SK-N-SH (cell line): ENCODE measurements at regions not wholly inside any gene's neighbourhood (a gene's known extent, or its start where the extent isn't known, plus 50 kb on each side); places are given as distances from the start of the nearest gene placed in this dataset.

Source experiments
- CTCF ChIA-PET: fragments of 300-600, 350-600 bp; formaldehyde crosslinking; extraction: SDS; loops from one replicate; lab custom pipeline; 2021; lab: Yijun Ruan, JAX
- POLR2A ChIA-PET: fragments of 350-600 bp; sonication (Branson Sonifier 250); formaldehyde crosslinking; extraction: SDS; loops from one replicate; lab custom pipeline; 2020; ENCODE audit warnings: antibody characterized with exemption, inconsistent platforms; lab: Yijun Ruan, JAX
- DNase-seq: peaks from one replicate; pipeline ENCODE4 v3.0.0; 2012
- H2AFZ ChIP-seq: fragments of 200-600 bp; sonication (generic); 2 replicates; pipeline ENCODE4 v1.8.1; 2016; ENCODE audit warnings: antibody characterized with exemption, mild to moderate bottlenecking, low read depth
- H3F3A ChIP-seq: fragments of 200-600 bp; sonication (generic); replicated peaks from 2 replicates; pipeline ENCODE3; 2016; ENCODE audit warnings: antibody characterized with exemption, mild to moderate bottlenecking; ENCODE audit not compliant: insufficient read depth
- H3K27ac ChIP-seq, 2 experiments: fragments of 200-500 bp in 1 of 2; fragments of 200-600 bp in 1 of 2; sonication (Bioruptor generic) in 1 of 2; sonication (generic), shearing (Covaris generic) in 1 of 2; 2 replicates each; pipeline versions ENCODE4 v1.5.1 to v1.6.1; 2014 to 2016; ENCODE audit warnings: low read depth in 2 of 2, inconsistent platforms in 1 of 2, low read length in 1 of 2, mild to moderate bottlenecking in 1 of 2, mixed read lengths in 1 of 2
- H3K27me3 ChIP-seq: fragments of 200-600 bp; sonication (generic), shearing (Covaris generic); 2 replicates; pipeline ENCODE4 v1.6.1; 2016; ENCODE audit warnings: mixed run types; ENCODE audit not compliant: insufficient read depth
- H3K36me3 ChIP-seq, 2 experiments: fragments of 200-500 bp in 1 of 2; fragments of 200-600 bp in 1 of 2; sonication (Bioruptor generic) in 1 of 2; sonication (generic) in 1 of 2; replicated peaks in 1 of 2; 2 replicates each; pipeline versions ENCODE3 to v1.5.1; 2014 to 2016; ENCODE audit warnings: low read length in 1 of 2, mild to moderate bottlenecking in 1 of 2; ENCODE audit not compliant: insufficient read depth in 2 of 2, control insufficient read depth in 1 of 2
- H3K4me1 ChIP-seq, 2 experiments: fragments of 200-500 bp in 1 of 2; fragments of 200-600 bp in 1 of 2; sonication (Bioruptor generic) in 1 of 2; sonication (generic), shearing (Covaris generic) in 1 of 2; 2 replicates each; pipeline versions ENCODE4 v1.5.1 to v1.6.1; 2014 to 2016; ENCODE audit warnings: low read depth in 1 of 2, low read length in 1 of 2, mixed run types in 1 of 2; ENCODE audit not compliant: insufficient read depth in 2 of 2, control insufficient read depth in 1 of 2
- H3K4me2 ChIP-seq: fragments of 200-600 bp; sonication (generic), shearing (Covaris generic); 2 replicates; pipeline ENCODE4 v1.6.1; 2017; ENCODE audit warnings: mixed run types
- H3K4me3 ChIP-seq, 2 experiments: fragments of 200-500 bp in 1 of 2; fragments of 200-600 bp in 1 of 2; sonication (Bioruptor generic) in 1 of 2; sonication (generic), shearing (Covaris generic) in 1 of 2; 2 replicates each; pipeline versions ENCODE4 v1.5.1 to v1.8.1; 2014 to 2016; ENCODE audit warnings: low read depth in 2 of 2, inconsistent platforms in 1 of 2, low read length in 1 of 2, mild to moderate bottlenecking in 1 of 2, mixed read lengths in 1 of 2, moderate library complexity in 1 of 2
- H3K79me2 ChIP-seq: fragments of 200-600 bp; sonication (generic); 2 replicates; pipeline ENCODE4 v1.8.1; 2017; ENCODE audit warnings: mild to moderate bottlenecking; ENCODE audit not compliant: insufficient read depth
- H3K9ac ChIP-seq: fragments of 200-600 bp; sonication (generic); 2 replicates; pipeline ENCODE4 v1.6.1; 2017; ENCODE audit warnings: mixed run types
- H3K9me2 ChIP-seq: fragments of 200-600 bp; sonication (generic); 2 replicates; pipeline ENCODE4 v1.6.1; 2017; ENCODE audit warnings: mixed run types
- H3K9me3 ChIP-seq: fragments of 200-600 bp; sonication (generic); 2 replicates; pipeline ENCODE4 v1.6.1; 2017; ENCODE audit warnings: mixed run types, mild to moderate bottlenecking, moderate library complexity
- H4K20me1 ChIP-seq: fragments of 200-600 bp; sonication (generic); 2 replicates; pipeline ENCODE4 v1.6.1; 2017; ENCODE audit warnings: mild to moderate bottlenecking, mixed run types; ENCODE audit not compliant: insufficient read depth
- FOSL2 ChIP-seq: IDR thresholded peaks from 2 replicates; pipeline ENCODE4 v1.4.0; 2012; ENCODE audit warnings: low read depth, mild to moderate bottlenecking, moderate library complexity, borderline replicate concordance
- FOXJ3 ChIP-seq: sonication (generic); formaldehyde crosslinking; IDR thresholded peaks from 2 replicates; pipeline ENCODE4 v1.5.1; 2020; ENCODE audit warnings: mild to moderate bottlenecking, missing genetic modification reagents
- FOXM1 ChIP-seq: IDR thresholded peaks from 2 replicates; pipeline ENCODE4 v1.4.0; 2012; ENCODE audit warnings: low read depth, mild to moderate bottlenecking
- MEF2A ChIP-seq: IDR thresholded peaks from 2 replicates; pipeline ENCODE4 v1.4.0; 2012; ENCODE audit warnings: low read depth, borderline replicate concordance
- POLR2AphosphoS5 ChIP-seq: IDR thresholded peaks from 2 replicates; pipeline ENCODE4 v1.6.1; 2012; ENCODE audit warnings: low read depth, low read length
- RAD21 ChIP-seq: IDR thresholded peaks from 2 replicates; pipeline ENCODE4 v1.6.1; 2012; ENCODE audit warnings: mild to moderate bottlenecking, low read length
- RCOR1 ChIP-seq: fragments of 150-350 bp; IDR thresholded peaks from 2 replicates; pipeline ENCODE4 v1.6.1; 2017; ENCODE audit warnings: antibody characterized with exemption, low read length
- RXRA ChIP-seq: IDR thresholded peaks from 2 replicates; pipeline ENCODE4 v1.4.0; 2012; ENCODE audit warnings: low read depth, mild to moderate bottlenecking, borderline replicate concordance
- SIN3A ChIP-seq: IDR thresholded peaks from 2 replicates; pipeline ENCODE4 v1.6.1; 2012; ENCODE audit warnings: low read depth, mild to moderate bottlenecking, low read length, moderate library complexity, borderline replicate concordance
- TAF1 ChIP-seq: IDR thresholded peaks from 2 replicates; pipeline ENCODE4 v1.6.1; 2012; ENCODE audit warnings: low read depth, mild to moderate bottlenecking, low read length, moderate library complexity, borderline replicate concordance
- TCF12 ChIP-seq: IDR thresholded peaks from 2 replicates; pipeline ENCODE4 v1.4.0; 2012
- WGBS: methylation state at CpG from one replicate; pipeline ENCODE4 v1.1.6; 2017; ENCODE audit warnings: low lambda C conversion rate; 5-methylcytosine and 5-hydroxymethylcytosine counted together
- TF ChIP-seq, protein P1 (sequence below): IDR thresholded peaks from 2 replicates; pipeline ENCODE4; 2012
- TF ChIP-seq, protein P2 (sequence below): IDR thresholded peaks from 2 replicates; pipeline ENCODE4 v1.4.0; 2012; ENCODE audit warnings: low read depth, borderline replicate concordance
- TF ChIP-seq, protein P3 (sequence below): fragments of 200-600 bp; sonication (generic); IDR thresholded peaks from 2 replicates; pipeline ENCODE4 v1.6.1; 2017; ENCODE audit warnings: antibody characterized with exemption, mild to moderate bottlenecking, moderate library complexity
- TF ChIP-seq, protein P4 (sequence below): IDR thresholded peaks from 2 replicates; pipeline ENCODE4 v1.4.0; 2012; ENCODE audit warnings: low read depth
- TF ChIP-seq, protein P5 (sequence below): IDR thresholded peaks from 2 replicates; pipeline ENCODE4 v1.6.1; 2012; ENCODE audit warnings: mild to moderate bottlenecking, low read depth, low read length, moderate library complexity

DNA sequence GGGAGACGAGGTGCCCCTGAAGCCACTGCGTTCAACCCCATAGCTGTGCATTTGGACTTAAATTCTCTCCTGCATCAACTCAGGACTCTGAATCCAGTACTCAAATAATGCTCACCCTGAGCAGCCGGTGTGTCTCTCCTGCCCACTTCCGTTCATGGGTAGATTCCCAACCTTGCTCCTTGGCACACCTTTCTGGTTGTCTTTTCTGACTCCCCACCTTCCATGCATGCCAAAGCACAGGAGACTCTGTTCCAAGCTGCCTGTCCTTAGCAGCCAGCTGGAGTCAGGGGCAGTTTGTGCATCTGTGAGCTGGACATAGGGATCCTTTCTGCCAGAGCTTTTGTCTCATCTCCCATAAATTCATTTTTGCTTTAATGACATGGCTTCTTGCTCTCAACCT is 1242.5 kb downstream of the TBC1D22A start (continued):
- TF ChIP-seq, protein P1, sequence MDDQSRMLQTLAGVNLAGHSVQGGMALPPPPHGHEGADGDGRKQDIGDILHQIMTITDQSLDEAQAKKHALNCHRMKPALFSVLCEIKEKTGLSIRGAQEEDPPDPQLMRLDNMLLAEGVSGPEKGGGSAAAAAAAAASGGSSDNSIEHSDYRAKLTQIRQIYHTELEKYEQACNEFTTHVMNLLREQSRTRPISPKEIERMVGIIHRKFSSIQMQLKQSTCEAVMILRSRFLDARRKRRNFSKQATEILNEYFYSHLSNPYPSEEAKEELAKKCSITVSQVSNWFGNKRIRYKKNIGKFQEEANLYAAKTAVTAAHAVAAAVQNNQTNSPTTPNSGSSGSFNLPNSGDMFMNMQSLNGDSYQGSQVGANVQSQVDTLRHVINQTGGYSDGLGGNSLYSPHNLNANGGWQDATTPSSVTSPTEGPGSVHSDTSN, result no peak
- TF ChIP-seq FOXJ3, result no peak
- TF ChIP-seq FOSL2, result no peak

DNA sequence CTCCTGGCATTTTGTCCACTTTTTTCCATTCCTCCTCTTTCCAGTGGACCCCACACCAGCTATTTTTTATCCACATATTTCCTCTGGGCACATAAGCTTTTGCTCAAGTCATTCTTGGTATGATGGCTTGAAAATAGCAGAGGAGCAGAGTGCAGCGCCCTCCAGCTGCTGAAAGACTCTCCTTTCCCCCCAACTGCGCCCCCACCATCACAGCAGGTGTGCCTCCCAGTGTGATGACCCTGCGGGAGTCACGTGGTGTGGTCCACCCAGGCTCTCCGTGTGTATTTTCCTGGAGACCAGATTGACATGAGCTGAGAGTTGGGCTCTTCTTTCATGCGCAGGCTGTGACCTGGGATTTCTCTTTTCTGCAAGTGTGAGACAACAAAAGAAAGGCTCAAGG is 1241.6 kb downstream of the TBC1D22A start:
- H3K4me2 ChIP-seq, result no peak overlapping the region
- H3K9me2 ChIP-seq, result no peaks in the 10 kb centered on the region
- H3K36me3 ChIP-seq, result no peaks in the 10 kb centered on the region
- TF ChIP-seq, protein P2, sequence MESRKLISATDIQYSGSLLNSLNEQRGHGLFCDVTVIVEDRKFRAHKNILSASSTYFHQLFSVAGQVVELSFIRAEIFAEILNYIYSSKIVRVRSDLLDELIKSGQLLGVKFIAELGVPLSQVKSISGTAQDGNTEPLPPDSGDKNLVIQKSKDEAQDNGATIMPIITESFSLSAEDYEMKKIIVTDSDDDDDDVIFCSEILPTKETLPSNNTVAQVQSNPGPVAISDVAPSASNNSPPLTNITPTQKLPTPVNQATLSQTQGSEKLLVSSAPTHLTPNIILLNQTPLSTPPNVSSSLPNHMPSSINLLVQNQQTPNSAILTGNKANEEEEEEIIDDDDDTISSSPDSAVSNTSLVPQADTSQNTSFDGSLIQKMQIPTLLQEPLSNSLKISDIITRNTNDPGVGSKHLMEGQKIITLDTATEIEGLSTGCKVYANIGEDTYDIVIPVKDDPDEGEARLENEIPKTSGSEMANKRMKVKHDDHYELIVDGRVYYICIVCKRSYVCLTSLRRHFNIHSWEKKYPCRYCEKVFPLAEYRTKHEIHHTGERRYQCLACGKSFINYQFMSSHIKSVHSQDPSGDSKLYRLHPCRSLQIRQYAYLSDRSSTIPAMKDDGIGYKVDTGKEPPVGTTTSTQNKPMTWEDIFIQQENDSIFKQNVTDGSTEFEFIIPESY, result no peak
- TF ChIP-seq, protein P3, sequence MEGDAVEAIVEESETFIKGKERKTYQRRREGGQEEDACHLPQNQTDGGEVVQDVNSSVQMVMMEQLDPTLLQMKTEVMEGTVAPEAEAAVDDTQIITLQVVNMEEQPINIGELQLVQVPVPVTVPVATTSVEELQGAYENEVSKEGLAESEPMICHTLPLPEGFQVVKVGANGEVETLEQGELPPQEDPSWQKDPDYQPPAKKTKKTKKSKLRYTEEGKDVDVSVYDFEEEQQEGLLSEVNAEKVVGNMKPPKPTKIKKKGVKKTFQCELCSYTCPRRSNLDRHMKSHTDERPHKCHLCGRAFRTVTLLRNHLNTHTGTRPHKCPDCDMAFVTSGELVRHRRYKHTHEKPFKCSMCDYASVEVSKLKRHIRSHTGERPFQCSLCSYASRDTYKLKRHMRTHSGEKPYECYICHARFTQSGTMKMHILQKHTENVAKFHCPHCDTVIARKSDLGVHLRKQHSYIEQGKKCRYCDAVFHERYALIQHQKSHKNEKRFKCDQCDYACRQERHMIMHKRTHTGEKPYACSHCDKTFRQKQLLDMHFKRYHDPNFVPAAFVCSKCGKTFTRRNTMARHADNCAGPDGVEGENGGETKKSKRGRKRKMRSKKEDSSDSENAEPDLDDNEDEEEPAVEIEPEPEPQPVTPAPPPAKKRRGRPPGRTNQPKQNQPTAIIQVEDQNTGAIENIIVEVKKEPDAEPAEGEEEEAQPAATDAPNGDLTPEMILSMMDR, result no peak
- TF ChIP-seq, protein P4, sequence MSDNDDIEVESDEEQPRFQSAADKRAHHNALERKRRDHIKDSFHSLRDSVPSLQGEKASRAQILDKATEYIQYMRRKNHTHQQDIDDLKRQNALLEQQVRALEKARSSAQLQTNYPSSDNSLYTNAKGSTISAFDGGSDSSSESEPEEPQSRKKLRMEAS, result no peak
- TF ChIP-seq FOXJ3 (no peak), RCOR1 (no peak), TAF1 (no peak), TCF12 (no peak), RXRA (no peak), FOXM1 (no peak), POLR2AphosphoS5 (no peak), MEF2A (no peak), SIN3A (no peak), RAD21 (no peak)
- TF ChIP-seq, protein P5, sequence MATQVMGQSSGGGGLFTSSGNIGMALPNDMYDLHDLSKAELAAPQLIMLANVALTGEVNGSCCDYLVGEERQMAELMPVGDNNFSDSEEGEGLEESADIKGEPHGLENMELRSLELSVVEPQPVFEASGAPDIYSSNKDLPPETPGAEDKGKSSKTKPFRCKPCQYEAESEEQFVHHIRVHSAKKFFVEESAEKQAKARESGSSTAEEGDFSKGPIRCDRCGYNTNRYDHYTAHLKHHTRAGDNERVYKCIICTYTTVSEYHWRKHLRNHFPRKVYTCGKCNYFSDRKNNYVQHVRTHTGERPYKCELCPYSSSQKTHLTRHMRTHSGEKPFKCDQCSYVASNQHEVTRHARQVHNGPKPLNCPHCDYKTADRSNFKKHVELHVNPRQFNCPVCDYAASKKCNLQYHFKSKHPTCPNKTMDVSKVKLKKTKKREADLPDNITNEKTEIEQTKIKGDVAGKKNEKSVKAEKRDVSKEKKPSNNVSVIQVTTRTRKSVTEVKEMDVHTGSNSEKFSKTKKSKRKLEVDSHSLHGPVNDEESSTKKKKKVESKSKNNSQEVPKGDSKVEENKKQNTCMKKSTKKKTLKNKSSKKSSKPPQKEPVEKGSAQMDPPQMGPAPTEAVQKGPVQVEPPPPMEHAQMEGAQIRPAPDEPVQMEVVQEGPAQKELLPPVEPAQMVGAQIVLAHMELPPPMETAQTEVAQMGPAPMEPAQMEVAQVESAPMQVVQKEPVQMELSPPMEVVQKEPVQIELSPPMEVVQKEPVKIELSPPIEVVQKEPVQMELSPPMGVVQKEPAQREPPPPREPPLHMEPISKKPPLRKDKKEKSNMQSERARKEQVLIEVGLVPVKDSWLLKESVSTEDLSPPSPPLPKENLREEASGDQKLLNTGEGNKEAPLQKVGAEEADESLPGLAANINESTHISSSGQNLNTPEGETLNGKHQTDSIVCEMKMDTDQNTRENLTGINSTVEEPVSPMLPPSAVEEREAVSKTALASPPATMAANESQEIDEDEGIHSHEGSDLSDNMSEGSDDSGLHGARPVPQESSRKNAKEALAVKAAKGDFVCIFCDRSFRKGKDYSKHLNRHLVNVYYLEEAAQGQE, result no peak
- H3K9ac ChIP-seq, result no peak overlapping the region
- 16% methylated on average over 6 of the region's 6 CpGs for WGBS
- no peaks in the 10 kb centered on the region for H3F3A ChIP-seq
- no peaks in the 10 kb centered on the region for H3K27me3 ChIP-seq
- ChIA-PET POLR2A (no interaction called here), CTCF (interaction anchor here (0.6 kb wide), 1 partner anchor 1260 kb away, joined by 3 read pairs; no protein-coding TSS in a partner anchor)
- H3K4me1 ChIP-seq, result no peaks in the 10 kb centered on the region
- no peak overlapping the region for H3K4me3 ChIP-seq
- no peaks in the 10 kb centered on the region for H3K9me3 ChIP-seq
- no peak for DNase-seq
- no peaks in the 10 kb centered on the region for H3K79me2 ChIP-seq
- H2AFZ ChIP-seq, result no peak overlapping the region
- H4K20me1 ChIP-seq, result no peaks in the 10 kb centered on the region
- no peak overlapping the region for H3K27ac ChIP-seq
